Spleen (tissue), 7 donors: ENCODE measurements at regions not wholly inside any gene's neighbourhood (a gene's known extent, or its start where the extent isn't known, plus 50 kb on each side); places are given as distances from the start of the nearest gene placed in this dataset.

Experiments
- POLR2AphosphoS5 ChIP-seq, 3 donors: sonication (generic); formaldehyde crosslinking; IDR thresholded peaks; one replicate each; pipeline ENCODE4 v1.5.1; 2017; ENCODE audit warnings: antibody characterized with exemption in 3 of 3
- TF ChIP-seq, protein P1 (sequence below), 11 experiments: fragments of 200-600 bp in 7 of 11; fragments of 450-650 bp in 4 of 11; sonication (generic) in 4 of 11; IDR thresholded peaks in 8 of 11; conservative IDR thresholded peaks in 3 of 11; 1 replicate in 7 of 11; 2 replicates in 4 of 11; pipeline versions ENCODE4 v1.4.0 to v1.8.0; 2016 to 2021; ENCODE audit warnings: antibody characterized with exemption in 11 of 11, inconsistent platforms in 4 of 11, mild to moderate bottlenecking in 1 of 11
- donor health status: DM: no; HTN: no; CAD: no; lungs with moderate emphysema.
- donor health status: DM: no; HTN: no; CAD: no.
- donor health status: DM: no; HTN: no; CAD: no.

DNA sequence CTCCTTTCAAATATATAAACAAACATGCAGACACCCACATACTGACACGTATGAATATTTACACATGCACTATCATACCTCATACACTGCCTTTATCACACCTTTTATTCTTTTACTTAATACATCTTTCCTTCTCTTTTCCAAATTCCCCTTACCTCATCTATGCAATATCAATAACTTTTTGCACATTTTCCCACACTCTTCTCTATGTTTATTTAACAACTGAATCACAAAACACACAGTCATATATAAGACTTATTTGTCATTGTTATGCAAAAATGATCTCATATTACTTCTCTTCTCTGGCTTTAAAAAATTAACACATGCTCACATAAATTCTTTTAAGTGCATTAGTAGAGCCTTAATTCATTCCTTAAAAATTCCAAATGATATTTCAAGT is 461.4 kb downstream of the DIPK2A start:
- TF ChIP-seq, protein P1, sequence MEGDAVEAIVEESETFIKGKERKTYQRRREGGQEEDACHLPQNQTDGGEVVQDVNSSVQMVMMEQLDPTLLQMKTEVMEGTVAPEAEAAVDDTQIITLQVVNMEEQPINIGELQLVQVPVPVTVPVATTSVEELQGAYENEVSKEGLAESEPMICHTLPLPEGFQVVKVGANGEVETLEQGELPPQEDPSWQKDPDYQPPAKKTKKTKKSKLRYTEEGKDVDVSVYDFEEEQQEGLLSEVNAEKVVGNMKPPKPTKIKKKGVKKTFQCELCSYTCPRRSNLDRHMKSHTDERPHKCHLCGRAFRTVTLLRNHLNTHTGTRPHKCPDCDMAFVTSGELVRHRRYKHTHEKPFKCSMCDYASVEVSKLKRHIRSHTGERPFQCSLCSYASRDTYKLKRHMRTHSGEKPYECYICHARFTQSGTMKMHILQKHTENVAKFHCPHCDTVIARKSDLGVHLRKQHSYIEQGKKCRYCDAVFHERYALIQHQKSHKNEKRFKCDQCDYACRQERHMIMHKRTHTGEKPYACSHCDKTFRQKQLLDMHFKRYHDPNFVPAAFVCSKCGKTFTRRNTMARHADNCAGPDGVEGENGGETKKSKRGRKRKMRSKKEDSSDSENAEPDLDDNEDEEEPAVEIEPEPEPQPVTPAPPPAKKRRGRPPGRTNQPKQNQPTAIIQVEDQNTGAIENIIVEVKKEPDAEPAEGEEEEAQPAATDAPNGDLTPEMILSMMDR (IDR thresholded peaks at IDR 0.05 in 8 of 11, conservative IDR thresholded peaks at IDR 0.05 in 3 of 11), result no peak
- no peak for TF ChIP-seq POLR2AphosphoS5 (IDR thresholded peaks at IDR 0.05)
